HCT116 (cell line): ENCODE measurements at regions not wholly inside any gene's neighbourhood (a gene's known extent, or its start where the extent isn't known, plus 50 kb on each side); places are given as distances from the start of the nearest gene placed in this dataset.

ENCODE experiments used
- ATAC-seq: fragments of 200-7000 bp; cut with Tn5 transposase; 2 replicates; pipeline ENCODE4 v1.9.1; 2020; ENCODE audit warnings: mild to moderate bottlenecking, moderate library complexity
- BruUV-seq: library from RNA; stranded (reverse); fragments of 400-500 nt; replicated peaks from 2 replicates; lab custom pipeline; 2021; lab: Mats Ljungman, UMichigan
- CTCF ChIA-PET: fragments of 300-600 bp; sonication (Branson Sonifier 250); formaldehyde crosslinking; loops from one replicate; lab custom pipeline; 2021; ENCODE audit warnings: antibody characterized with exemption; lab: Charles Lee
- POLR2A ChIA-PET: fragments of 300-600, 350-600 bp; sonication (Branson Sonifier 250); formaldehyde crosslinking; loops from one replicate; lab custom pipeline; 2021; ENCODE audit warnings: antibody characterized with exemption; lab: Charles Lee
- RAD21 ChIA-PET, 2 experiments: fragments of 300-600 bp; sonication (Branson Sonifier 250); formaldehyde crosslinking; loops; one replicate each; lab custom pipeline; 2023; ENCODE audit warnings: low total read pairs in 2 of 2; ENCODE audit not compliant: uncharacterized antibody in 2 of 2, unreplicated experiment in 2 of 2, low non-redundant PET in 1 of 2; lab: Charles Lee
- DNase-seq: peaks from one replicate; pipeline ENCODE4 v3.0.0-alpha.2; 2010; ENCODE audit warnings: low read depth, low spot score
- H2AFZ ChIP-seq: fragments of 200-600 bp; shearing (Covaris generic), sonication (generic); 2 replicates; pipeline ENCODE4 v1.6.1; 2017; ENCODE audit warnings: low read depth, mixed run types, mixed read lengths, antibody characterized with exemption, low read length; ENCODE audit not compliant: poor library complexity, severe bottlenecking
- H3K27ac ChIP-seq: 2 replicates; pipeline ENCODE4 v1.5.1; 2012; ENCODE audit warnings: low read depth, low read length
- H3K27me3 ChIP-seq: fragments of 200-600 bp; sonication (generic); 2 replicates; pipeline ENCODE4 v1.6.1; 2016; ENCODE audit warnings: mixed run types, low read length, mixed read lengths; ENCODE audit not compliant: insufficient read depth
- H3K36me3 ChIP-seq, 2 experiments: fragments of 200-500 bp in 1 of 2; fragments of 200-600 bp in 1 of 2; sonication (Bioruptor generic) in 1 of 2; sonication (generic) in 1 of 2; 2 replicates each; pipeline versions ENCODE4 v1.5.1 to v1.6.1; 2014 to 2016; ENCODE audit warnings: low read length in 2 of 2, inconsistent platforms in 1 of 2, mixed read lengths in 1 of 2, mixed run types in 1 of 2; ENCODE audit not compliant: insufficient read depth in 2 of 2, control insufficient read depth in 1 of 2
- H3K4me1 ChIP-seq, 2 experiments: fragments of 200-600 bp in 1 of 2; sonication (generic) in 1 of 2; 2 replicates each; pipeline versions ENCODE4 v1.5.1 to v1.6.1; 2012 to 2017; ENCODE audit warnings: low read length in 2 of 2, inconsistent platforms in 1 of 2, mild to moderate bottlenecking in 1 of 2, mixed read lengths in 1 of 2, mixed run types in 1 of 2, moderate library complexity in 1 of 2; ENCODE audit not compliant: insufficient read depth in 2 of 2, control insufficient read depth in 1 of 2
- H3K4me2 ChIP-seq: fragments of 200-600 bp; sonication (generic); 2 replicates; pipeline ENCODE4 v1.6.1; 2017; ENCODE audit warnings: mixed run types, low read length, mixed read lengths
- H3K4me3 ChIP-seq, 2 experiments: fragments of 200-600 bp in 1 of 2; sonication (generic) in 1 of 2; replicated peaks in 1 of 2; 2 replicates each; pipeline ENCODE4 v1.5.1; 2011 to 2016; ENCODE audit warnings: low read length in 2 of 2, control low read depth in 1 of 2, low read depth in 1 of 2, mild to moderate bottlenecking in 1 of 2, mixed read lengths in 1 of 2, mixed run types in 1 of 2
- H3K79me2 ChIP-seq: fragments of 200-600 bp; sonication (generic); 2 replicates; pipeline ENCODE4 v1.6.1; 2017; ENCODE audit warnings: mild to moderate bottlenecking, mixed run types, low read length, moderate library complexity, mixed read lengths; ENCODE audit not compliant: insufficient read depth
- H3K9ac ChIP-seq: fragments of 200-600 bp; sonication (generic); 2 replicates; pipeline ENCODE4 v1.6.1; 2016; ENCODE audit warnings: low read length, mixed read lengths
- H3K9me2 ChIP-seq: fragments of 200-600 bp; sonication (generic), shearing (Covaris generic); 2 replicates; pipeline ENCODE4 v1.6.1; 2017; ENCODE audit warnings: mixed run types, mild to moderate bottlenecking, moderate library complexity; ENCODE audit not compliant: insufficient read depth
- H3K9me3 ChIP-seq, 2 experiments: fragments of 200-500 bp in 1 of 2; fragments of 200-600 bp in 1 of 2; sonication (Bioruptor generic) in 1 of 2; sonication (generic) in 1 of 2; 2 replicates each; pipeline ENCODE4 v1.6.1; 2014 to 2017; ENCODE audit warnings: low read length in 2 of 2, mixed read lengths in 2 of 2, inconsistent platforms in 1 of 2, low read depth in 1 of 2, mild to moderate bottlenecking in 1 of 2, mixed run types in 1 of 2, moderate library complexity in 1 of 2; ENCODE audit not compliant: control insufficient read depth in 1 of 2, insufficient read depth in 1 of 2
- H4K20me1 ChIP-seq: fragments of 200-600 bp; sonication (generic), shearing (Covaris generic); 2 replicates; pipeline ENCODE4 v1.6.1; 2017; ENCODE audit warnings: mixed run types, mild to moderate bottlenecking, moderate library complexity; ENCODE audit not compliant: insufficient read depth
- CEBPB ChIP-seq: IDR thresholded peaks from 2 replicates; pipeline ENCODE4 v1.6.1; 2012; ENCODE audit warnings: low read depth
- ELF1 ChIP-seq: IDR thresholded peaks from 2 replicates; pipeline ENCODE4 v1.6.1; 2012; ENCODE audit warnings: low read depth, borderline replicate concordance
- EZH2phosphoT487 ChIP-seq: fragments of 200-600 bp; IDR thresholded peaks from 2 replicates; pipeline ENCODE4 v1.6.1; 2018; ENCODE audit warnings: antibody characterized with exemption, borderline replicate concordance
- JUND ChIP-seq: IDR thresholded peaks from 2 replicates; pipeline ENCODE4 v1.6.1; 2012
- POLR2AphosphoS5 ChIP-seq: IDR thresholded peaks from 2 replicates; pipeline ENCODE4 v1.6.1; 2011; ENCODE audit warnings: mild to moderate bottlenecking, low read depth, low read length, moderate library complexity
- RAD21 ChIP-seq: IDR thresholded peaks from 2 replicates; pipeline ENCODE4 v1.6.1; 2012; ENCODE audit warnings: low read depth, mild to moderate bottlenecking
- SIN3A ChIP-seq: IDR thresholded peaks from 2 replicates; pipeline ENCODE4 v1.6.1; 2012; ENCODE audit warnings: low read depth
- SRF ChIP-seq: IDR thresholded peaks from 2 replicates; pipeline ENCODE4 v1.6.1; 2012; ENCODE audit warnings: low read depth
- ZFX ChIP-seq: fragments of 450-650 bp; IDR thresholded peaks from 2 replicates; pipeline ENCODE4 v1.6.1; 2017
- ZNF274 ChIP-seq: fragments of 200-500 bp; sonication (Bioruptor generic); IDR thresholded peaks from 2 replicates; pipeline ENCODE4 v1.6.1; 2014; ENCODE audit warnings: mild to moderate bottlenecking, low read depth, low read length, inconsistent platforms
- intact Hi-C: fragments of 100-400 bp; cut with micrococcal nuclease; formaldehyde crosslinking; loops from 2 replicates; pipeline ENCODE4 v1.10.0; 2022
- TF ChIP-seq, protein P1 (sequence below): IDR thresholded peaks from 2 replicates; pipeline ENCODE4 v1.6.1; 2012

DNA sequence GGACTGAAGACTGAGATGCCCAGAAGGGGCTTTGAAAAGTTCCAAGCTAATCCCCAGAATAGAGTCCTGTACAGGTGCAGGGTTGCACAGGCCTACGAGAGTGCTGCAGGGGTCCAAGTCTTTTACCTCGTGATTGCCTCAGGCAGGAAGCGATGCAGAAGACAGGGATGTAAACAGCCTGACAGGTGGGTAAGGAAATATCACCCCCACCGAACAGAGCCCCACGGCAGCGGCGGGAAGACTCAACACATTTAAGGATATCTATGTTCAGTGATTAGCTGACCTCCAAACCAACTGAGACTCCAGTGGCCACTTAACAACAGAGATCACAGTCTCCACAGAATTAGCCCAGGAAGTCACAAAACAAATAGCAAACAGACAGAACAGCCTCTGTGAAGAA is 73.9 kb upstream of the VIPR2 start:
- H3K4me1 ChIP-seq, result no peaks in the 10 kb centered on the region
- no TSS peak for BruUV-seq
- H3K36me3 ChIP-seq, result no peaks in the 10 kb centered on the region
- no peaks in the 10 kb centered on the region for H4K20me1 ChIP-seq
- ChIA-PET RAD21 (no interaction called here), POLR2A (no interaction called here), CTCF (no interaction called here)
- no peaks in the 10 kb centered on the region for H3K79me2 ChIP-seq
- peaks cover 18% of the 10 kb centered on the region; the same call in 1 of the 2 replicates for H3K27me3 ChIP-seq
- H3K4me3 ChIP-seq, result no peak overlapping the region
- intact Hi-C loops, result no loop called here
- no peaks in the 10 kb centered on the region for H3K9me2 ChIP-seq
- no peak for TF ChIP-seq ZFX
- no peak for TF ChIP-seq ELF1
- TF ChIP-seq CEBPB, result no peak
- TF ChIP-seq SIN3A, result no peak
- no peak for TF ChIP-seq JUND
- no peak for TF ChIP-seq RAD21
- no peak for TF ChIP-seq EZH2phosphoT487
- no peak for TF ChIP-seq POLR2AphosphoS5
- TF ChIP-seq, protein P1, sequence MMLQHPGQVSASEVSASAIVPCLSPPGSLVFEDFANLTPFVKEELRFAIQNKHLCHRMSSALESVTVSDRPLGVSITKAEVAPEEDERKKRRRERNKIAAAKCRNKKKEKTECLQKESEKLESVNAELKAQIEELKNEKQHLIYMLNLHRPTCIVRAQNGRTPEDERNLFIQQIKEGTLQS, result no peak
- no peak for TF ChIP-seq ZNF274
- no peak overlapping the region for H3K4me2 ChIP-seq
- no peaks in the 10 kb centered on the region for H3K9me3 ChIP-seq
- H2AFZ ChIP-seq, result no peak overlapping the region
- no peak overlapping the region for H3K27ac ChIP-seq
- ATAC-seq (no peak), DNase-seq (no peak)
- H3K9ac ChIP-seq, result no peak overlapping the region

DNA sequence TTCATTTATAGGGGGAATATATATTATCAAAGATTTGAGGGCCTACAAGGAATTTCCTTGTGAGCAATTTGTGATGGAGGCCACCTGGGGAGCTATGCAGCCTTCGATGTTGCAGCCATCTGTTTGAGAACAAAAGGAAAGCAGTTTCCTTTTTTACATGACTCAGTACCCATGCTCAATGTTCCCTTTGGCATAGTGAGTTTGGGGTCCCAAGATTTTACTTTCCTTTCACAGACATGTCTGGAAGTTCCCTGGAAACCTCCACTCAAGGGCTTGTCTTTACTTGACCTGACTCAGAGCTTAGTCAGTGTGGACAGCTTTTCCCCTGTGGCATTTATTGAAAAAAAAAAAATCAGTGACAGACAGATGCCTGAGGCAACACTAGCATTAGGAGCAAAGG is 73.5 kb upstream of the VIPR2 start:
- Histone ChIP-seq H2AFZ (no peak overlapping the region), H3K9me3 (no peaks in the 10 kb centered on the region), H3K4me1 (no peaks in the 10 kb centered on the region), H3K4me3 (no peak overlapping the region), H4K20me1 (no peaks in the 10 kb centered on the region), H3K4me2 (no peak overlapping the region), H3K27ac (no peak overlapping the region), H3K9ac (no peak overlapping the region), H3K79me2 (no peaks in the 10 kb centered on the region), H3K36me3 (no peaks in the 10 kb centered on the region), H3K9me2 (no peaks in the 10 kb centered on the region), H3K27me3 (peaks cover 18% of the 10 kb centered on the region; the same call in 1 of the 2 replicates)
- DNase-seq, result no peak
- no TSS peak for BruUV-seq
- no peak for ATAC-seq
- ChIA-PET POLR2A (no interaction called here), CTCF (no interaction called here), RAD21 (no interaction called here)
- intact Hi-C loops, result no loop called here
- no peak for TF ChIP-seq ZNF274
- no peak for TF ChIP-seq SRF
- TF ChIP-seq JUND, result no peak
- TF ChIP-seq POLR2AphosphoS5, result no peak
- no peak for TF ChIP-seq ZFX
- no peak for TF ChIP-seq EZH2phosphoT487
